Right kidney (tissue), 1 donor: ENCODE measurements at regions not wholly inside any gene's neighbourhood (a gene's known extent, or its start where the extent isn't known, plus 50 kb on each side); places are given as distances from the start of the nearest gene placed in this dataset.

ENCODE experiments used
- DNase-seq: peaks from one replicate; pipeline ENCODE4 v3.0.0-alpha.2; 2016

DNA sequence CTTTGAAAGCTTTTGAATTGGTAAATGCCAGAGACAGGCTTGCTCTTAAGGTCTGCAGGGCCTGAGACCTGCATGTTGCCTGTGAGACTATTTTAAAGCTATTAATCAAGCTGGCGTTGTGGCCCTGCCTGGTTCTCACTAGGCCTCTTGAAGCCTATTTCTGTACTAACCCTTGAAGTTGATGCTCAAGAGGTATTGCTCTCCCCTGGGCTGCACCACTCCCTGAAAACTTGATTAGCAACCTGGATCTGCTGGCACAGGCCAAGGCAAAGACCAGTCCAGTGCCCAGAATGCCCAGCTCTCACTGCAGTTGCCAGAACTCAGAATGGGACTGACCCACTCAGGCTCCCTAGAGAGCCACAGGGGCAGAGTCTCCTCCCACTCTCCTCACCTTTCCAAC, 220.0 kb upstream of the MEOX2 start:
- no peak for DNase-seq

DNA sequence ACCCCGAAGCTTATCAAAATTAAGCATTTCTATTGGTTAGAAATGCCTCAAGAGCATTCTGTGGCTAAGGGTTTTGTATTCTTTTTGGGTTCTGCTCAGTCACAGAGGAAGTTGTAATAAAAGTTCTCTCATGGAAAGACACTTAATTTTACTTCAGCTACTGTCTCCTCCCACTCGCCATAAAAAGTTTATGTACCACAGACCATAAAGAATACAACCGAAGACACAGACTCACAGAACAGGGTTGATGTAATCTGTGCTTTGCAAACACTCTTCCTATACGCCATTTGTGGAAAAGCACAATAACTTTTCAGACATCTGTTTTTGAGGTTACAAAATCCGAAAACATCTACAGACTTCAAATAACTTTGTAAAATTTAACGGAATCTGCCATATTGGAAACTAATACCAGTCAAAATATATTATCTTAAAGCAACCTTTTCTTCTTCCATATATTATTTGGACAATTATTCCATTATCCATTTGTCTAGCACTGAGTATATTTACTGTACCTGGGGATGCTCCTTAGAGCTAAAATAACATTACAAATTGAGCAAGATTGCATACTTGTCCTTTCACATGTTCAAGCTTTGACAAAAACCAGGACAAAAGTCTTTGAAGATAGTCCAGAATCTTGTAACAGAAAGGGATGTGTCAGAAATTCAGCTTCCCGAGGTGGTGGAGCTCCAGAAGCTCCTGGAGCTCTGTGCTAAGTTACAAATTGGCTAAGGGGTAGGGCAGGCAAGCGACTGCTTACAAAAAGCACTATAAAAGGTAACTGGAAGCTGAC, 219.0 kb upstream of the MEOX2 start:
- DNase-seq: no peak

DNA sequence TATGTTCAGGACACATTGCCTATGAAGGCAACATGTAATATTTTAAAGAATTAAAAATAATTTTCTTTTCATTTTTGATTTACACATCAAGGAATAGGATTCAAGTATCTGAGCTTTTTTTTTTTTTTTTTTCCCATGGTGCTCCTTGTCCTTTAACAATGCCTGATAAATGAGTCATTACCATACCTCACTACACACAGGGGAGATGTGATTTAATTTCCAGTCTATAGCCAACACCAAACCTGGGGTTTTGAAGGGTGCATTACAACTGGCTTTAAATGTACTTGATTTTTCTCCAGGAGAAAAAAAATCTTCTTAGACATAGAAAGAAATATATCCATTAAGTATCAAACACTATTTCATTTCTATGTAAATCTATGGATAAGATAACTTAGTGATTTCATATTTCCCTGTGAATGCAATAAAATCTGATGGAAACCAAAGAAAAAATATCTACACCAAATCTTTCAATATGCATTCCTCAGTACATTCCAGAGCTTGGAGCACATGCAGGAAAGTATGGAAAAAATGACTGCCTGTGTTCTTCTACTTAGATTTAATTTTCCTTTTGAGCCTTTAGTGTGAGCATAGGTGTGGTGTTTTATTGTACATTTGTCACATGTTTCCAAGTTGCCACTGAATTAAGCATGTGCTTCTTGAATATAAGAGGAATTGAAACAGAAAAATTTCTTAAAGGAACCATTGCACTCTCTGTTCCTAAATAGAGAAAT, 204.8 kb upstream of the MEOX2 start:
- DNase-seq: no peak

DNA sequence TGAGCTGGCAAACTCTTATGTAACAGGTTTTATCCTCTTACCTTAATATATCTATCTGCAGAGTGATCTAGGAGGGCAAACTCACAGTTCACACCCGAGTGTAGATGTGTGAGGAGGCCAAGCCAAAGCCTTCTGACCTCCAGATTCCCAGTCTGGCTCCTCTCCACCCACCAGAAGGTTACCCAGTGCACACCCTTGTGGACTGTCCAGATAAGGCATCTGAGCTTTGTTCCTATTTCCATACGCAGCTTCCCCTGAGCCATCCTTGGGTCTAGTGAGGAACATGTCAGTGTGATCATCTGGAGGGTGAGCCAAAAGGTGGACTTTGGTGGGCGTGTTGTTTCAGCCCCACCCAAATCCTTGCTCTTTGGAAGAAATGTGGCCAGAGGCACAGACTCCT, 203.0 kb upstream of the MEOX2 start:
- no peak for DNase-seq

DNA sequence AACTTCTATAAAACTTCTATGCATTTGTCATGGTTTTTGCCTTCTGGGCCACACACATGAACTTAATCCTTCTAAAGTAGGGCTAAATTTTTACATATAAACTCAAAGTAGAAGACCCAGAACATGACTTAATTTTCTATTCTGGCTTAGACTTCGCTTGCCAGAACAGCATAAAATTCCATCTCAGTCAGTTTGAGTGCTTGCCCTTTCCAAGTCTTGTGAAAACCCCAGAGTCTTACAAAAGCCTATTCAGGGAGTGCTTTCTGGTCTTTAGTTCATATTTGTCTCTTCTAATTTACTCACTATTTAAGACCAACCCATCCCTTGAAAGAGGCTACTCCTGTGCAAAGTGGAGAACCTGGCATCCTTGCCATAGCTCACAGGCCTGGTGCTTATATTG, 201.6 kb upstream of the MEOX2 start:
- DNase-seq: no peak

DNA sequence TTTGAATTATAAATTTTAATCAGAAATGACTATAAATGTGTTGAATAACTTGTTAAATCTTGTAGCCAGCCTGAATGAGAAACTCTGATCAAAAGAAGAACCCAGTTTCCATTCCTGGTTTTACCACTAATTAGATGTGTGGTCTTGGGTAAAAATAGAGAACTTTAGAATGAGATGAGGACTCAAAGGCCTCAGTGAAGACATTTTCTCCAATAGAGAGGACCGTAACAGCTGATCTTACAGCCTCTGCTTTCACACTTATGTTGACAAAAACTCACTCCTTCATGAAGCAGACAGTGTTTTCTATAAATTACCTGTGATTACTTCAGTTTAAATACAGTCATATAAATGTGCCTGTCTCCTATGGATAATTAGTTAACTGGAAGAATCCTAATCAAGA, 200.1 kb upstream of the MEOX2 start:
- no peak for DNase-seq

DNA sequence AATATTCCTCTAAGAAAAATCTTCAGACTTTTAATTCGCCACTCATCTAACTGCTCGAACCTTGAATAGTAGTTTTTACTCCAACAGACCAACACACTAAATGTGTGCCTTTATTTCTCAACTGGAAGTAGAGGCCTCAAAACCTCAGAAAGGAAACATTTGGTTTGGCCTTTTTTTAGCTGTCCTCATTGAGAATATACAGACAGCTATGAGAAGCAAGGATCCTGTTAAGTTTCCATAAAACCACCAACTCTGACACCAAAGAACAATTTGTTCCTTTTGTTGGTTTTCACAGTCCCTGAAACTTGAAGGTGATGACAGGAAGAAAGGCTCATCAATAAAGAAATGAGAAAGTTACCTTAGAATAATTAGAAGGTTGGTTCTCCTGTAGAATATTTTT, 199.2 kb upstream of the MEOX2 start:
- no peak for DNase-seq

DNA sequence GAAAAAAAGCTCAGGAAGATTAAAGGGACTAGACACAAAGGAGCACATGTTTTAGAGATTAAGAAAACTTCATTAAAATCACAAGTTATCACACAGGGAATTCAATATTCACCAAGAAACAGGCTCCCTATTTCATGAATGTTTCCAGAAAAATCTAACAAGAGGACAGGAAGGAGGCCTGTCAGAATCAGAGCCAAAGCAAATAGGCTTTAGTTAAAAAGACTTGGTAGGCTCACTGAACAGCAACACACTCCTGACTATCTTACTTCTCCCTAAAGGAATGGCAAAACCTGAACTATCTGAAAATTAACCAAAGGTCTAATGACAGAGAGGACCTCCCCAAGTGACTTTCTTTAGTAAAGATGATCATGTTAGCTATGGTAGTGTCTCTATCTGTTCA, 188.3 kb upstream of the MEOX2 start:
- no peak for DNase-seq

DNA sequence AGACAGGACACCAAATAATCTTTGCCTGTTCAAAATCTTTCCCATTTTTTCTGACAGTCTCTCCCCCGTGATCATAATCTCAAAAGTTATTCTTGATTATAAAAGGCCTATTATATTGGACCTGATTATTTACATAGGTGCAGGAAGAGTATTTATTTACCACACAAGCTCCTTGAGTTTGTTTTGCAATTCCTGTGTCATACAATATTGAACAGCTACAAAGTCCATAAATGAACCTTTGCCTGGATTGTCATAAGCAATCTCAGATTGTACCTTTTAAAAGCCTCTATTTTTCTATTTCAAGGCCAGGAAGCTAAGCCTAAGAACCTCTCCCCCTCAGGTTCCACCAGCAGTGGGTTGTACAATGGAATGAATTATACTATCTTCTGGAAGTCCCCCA, 183.9 kb upstream of the MEOX2 start:
- DNase-seq: no peak

DNA sequence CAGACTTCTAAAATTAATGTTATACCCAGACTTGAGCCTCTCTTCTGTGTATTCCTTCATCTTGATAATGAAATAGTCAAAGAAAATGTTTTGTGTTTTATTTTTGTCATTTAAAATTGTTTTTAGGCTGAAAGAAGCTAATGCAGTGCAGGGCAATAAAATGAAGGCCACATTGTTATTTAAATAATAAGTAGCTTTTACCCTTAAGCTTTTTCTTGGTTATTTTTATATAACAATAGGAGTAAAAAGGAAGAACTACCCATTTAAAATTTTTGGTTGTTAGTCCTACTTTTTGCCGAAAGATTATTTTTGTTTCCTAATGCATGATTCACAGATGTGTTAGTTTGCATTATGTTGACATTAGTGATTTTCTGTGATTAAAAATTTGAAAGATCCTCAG, 181.0 kb upstream of the MEOX2 start:
- no peak for DNase-seq

DNA sequence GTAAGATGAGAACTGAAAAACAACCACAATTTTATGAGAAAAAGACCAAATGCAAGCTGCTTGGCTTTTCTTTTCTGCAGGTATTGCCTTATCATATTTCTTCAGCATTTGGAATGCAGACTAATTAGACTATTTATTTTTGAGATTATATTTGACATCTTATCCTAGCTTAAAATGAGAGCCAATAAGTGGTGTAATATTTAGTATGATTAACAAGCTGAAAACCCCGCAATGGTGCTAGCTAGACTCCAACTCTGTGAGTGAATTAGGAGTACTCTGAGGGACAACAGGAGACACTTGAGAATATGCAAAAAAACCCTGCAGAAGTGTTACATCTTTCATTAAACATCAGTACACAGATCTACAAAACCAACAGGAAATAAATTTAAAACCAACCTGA, 180.3 kb upstream of the MEOX2 start:
- no peak for DNase-seq

DNA sequence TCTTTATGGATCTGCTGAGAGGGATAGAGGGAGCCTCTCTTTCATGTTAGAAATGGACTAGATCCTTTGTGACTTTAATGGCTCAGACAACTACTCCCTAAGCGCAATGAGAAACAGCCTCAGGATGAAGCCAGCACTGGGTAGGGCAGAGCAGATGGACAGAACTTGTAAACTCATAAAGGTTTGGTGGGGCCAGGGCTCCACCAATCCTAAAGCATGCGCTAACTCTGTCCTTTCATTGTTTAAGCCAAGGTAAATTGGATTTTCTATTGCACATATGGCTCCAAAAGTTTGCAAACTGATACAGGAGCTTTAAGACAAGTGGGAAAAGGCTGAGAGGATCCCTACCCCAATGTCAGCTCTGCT, 178.1 kb upstream of the MEOX2 start:
- DNase-seq: no peak

DNA sequence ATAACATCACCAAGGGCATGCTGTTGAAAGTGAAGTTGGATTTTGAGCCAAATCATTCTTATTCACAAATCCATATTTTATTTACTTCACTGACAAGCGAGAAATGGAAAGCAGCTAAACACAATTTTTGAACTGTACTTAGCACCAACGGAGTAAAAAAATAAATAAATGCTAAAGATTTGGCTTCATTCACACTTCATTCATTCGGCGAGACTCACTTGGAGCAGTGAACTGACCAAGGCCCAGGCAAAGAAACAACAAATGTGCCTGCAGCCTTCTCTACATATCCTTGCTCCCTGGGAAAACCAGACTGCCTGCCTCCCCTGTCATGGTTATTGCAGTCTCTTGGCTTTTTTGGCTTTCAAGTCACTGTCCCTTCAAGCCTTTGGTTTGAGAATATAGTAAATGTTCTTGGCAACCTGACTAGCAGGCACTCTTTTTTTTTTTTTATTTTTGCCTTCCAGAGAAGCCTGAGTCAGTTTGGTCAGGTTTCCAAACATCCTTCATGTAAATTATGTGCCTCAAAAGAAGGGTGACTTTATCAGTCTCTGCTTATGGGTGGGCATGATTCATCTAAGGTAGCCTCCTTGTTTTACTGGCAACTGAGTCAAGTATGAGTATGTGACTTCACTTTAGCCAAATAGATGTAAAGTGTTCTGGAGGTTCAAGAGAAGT, 177.6 kb upstream of the MEOX2 start:
- no peak for DNase-seq

DNA sequence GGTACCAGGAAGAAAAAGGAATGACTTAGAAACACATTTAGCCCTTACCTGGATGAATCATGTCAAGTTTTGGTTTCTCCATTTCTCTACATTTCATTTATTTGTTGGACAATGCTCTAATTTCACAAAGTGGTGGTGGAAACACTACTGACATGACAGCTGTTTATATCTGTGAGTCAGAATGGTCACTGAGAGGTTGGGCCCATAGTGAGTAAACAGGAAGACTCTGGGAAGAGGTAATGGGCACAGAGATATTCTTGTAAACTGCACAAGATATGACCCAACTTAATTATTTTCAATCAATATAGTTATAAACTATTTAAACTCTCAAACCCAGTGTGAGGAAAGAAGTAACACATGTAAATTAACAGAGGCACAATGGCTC, 176.3 kb upstream of the MEOX2 start:
- no peak for DNase-seq

DNA sequence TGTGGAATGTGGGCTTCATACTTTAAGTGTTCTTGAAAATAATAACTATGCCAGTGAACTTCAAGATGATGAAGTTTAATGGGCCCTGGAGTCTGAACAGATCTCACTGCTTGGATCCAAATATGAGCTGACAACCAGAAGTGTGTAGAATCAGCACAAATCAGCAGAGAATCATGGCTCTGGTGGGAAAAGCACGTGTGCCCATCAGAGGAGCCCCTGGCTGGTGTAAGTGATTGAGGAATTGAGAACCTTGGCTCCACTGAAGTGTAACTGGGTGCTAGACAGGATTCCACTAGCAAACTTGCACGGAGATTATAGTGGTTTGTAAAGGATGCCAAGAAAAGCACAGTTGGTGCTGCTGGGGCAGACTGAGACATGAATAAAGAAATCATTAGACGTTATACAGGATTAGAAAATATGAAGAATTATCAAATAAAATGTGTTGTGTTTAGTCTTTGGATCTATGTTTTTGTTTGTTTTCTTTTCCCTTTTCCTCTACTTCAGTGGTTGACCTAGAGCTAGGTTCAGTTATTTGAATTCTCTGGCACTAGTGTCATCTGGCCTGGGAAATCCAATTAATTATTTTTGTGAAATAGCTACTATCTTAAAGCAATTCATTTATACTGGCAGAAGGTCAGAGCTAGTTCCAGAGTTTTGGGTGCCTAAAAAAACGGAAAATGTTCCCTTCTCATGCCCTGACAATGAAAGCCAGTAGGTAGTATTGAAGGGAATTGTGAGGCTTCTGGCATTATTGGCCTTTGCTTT, 175.7 kb upstream of the MEOX2 start:
- DNase-seq: no peak

DNA sequence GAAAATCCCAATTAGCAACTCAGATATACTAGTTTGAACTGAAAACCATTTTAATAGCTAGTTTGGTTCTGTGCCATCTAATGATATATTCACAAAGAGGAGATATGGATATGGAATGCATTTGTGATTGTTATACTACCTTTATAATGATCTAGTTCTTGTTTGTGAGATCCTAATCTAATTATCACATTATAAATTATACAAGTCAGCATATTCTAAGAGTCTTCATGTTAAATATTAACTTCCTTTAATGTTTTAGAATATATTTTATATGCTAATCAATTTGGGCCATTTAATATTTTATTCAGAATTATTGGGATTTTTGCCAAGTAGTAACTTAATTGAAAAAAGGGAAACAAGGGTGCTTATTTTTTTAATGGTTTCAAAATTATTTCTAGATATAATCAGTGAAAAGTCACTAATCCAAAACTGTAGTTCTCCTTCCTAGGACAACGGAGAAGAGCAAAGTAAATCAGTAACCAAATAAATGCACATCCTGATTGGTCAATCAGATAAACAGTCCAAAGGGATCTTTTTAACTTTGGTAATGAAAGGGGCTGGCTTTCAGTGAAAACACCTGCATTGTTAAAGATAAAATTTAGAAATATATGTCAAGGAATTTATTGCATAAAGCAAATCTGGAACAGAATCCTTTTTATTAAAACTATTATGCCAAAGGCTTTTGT, 173.9 kb upstream of the MEOX2 start:
- no peak for DNase-seq

DNA sequence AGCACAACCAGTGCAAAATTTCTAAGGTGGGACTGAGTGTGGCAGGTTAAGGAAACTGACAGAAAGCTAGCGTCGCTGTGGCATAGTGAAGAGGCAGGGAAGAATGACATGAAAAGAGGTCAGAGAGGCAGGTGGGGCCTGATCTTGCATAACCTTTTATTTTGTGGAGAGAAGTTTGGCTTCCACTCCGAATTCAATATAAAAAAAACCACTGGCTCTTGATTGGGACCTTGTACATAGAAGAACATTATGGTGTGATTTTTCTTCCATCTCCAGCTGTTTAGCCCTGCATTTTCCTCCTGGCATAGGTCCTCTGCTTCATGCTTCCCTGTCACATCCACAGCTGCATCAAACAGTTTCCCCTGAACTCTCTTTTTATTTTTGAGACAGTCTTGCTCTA, 170.5 kb upstream of the MEOX2 start:
- DNase-seq: no peak

DNA sequence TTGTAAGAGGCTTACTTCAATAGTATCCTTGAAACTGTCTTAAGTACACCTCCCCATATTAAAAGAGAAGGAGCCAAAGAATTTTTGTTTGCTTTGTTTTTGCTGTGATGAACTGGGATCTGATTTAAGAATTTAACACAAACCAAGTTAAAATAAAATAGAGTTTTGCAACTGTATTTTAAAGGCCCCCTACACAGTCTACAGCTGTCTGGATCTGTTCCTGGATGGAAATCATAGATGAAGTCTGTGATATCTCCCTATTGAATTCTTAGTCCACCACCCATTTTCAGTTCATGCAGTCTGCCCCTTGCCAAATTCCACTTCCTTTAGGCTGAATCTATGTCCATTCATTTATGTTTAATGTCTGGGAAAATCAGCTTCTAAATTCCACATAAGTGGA, 169.8 kb upstream of the MEOX2 start:
- DNase-seq: no peak

DNA sequence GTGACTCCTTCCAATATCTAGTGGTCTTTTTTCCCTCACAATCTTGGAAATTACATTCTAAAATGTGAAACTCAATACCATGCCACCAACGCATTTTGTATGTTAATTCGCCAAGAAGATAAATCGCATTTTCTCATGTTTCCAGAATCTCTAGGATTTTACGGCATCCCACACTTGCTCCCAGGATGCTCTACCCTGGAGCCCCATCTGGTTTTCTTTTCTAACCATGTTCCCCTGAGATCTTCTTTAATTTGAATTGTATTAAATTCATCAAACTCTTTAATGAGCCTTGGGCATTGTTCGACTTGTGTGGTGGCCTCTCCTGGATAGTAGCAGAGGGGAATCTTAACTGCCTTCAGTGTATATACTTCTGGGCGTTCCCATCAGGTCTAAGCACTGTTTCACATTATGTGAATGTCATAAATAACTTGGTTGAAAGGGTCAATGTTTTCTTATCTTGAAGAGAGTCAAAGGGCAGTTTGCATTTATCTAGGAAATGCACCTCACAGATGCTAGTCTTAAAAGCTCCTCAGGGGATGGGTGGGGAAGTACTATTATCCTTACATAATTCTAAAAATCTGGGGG, 169.1 kb upstream of the MEOX2 start:
- DNase-seq: no peak

DNA sequence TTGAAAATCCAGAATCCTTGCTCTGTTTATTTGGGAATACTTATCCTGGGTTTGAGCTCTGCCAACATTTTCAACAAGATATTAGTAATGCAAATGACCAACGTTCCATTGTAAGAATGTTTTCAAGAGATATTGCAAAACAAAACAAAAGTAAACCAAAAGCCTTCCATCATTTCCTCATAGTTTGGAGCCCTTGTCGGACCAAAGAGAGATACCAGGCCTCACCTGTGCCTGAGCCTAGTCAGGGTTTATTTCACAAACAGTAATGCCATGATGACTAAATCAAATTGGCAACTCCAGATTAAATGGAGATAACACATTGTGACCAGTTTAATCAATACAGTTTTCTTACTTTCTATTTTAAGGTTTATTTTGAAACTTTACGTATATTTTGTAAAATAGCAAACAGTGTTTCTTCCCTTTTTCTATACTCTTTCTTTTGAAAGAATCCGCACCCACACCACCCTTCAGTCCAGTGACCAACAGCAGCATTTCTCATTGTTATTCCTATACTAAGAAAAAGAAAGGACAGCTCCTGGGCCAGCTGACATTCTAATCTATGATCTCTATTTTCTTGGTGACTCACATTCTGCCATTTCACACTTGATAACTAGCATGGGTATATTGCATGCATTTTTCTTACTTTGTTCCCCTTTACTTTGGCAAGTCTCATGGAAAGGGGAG, 168.5 kb upstream of the MEOX2 start:
- DNase-seq: no peak

DNA sequence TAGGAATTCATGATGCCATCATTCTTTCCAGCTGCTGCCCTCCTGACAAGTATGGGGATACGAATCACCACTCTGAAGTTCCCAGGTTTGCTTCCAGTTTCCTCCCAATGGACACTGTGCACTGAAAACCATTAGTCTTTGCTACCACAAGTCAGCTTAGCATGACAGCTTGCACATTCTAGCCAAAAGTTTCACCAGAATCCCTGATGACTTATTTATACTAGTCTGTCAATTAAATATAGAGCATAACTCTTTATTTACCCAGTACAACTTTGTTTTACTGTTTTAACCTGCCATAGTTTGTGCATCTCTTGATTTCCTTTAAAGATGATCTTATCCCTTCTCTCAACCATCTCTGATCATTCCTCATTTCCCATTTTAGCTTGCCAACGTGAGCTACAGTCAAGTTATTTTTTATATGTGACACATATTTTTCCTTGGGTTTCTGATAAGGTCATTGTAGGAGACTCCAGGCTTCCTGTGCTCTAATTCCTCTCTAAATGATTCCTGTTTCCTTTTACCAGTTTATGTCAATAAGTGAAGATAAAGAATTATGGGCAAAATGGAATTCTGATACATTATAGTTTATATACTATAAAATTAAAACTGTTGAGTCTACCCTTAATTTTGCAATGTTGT, 167.5 kb upstream of the MEOX2 start:
- no peak for DNase-seq
